PC-9 (cell line): ENCODE measurements at regions not wholly inside any gene's neighbourhood (a gene's known extent, or its start where the extent isn't known, plus 50 kb on each side); places are given as distances from the start of the nearest gene placed in this dataset.

ENCODE experiments used
- EZH2 ChIP-seq: fragments of 200-600 bp; sonication (generic); IDR thresholded peaks from 2 replicates; pipeline ENCODE4 v1.8.0; 2017; ENCODE audit warnings: antibody characterized with exemption, low read depth
- TF ChIP-seq, protein P1 (sequence below): fragments of 200-600 bp; sonication (generic); conservative IDR thresholded peaks from 2 replicates; pipeline ENCODE4 v1.6.1; 2017; ENCODE audit warnings: mixed run types, antibody characterized with exemption, mild to moderate bottlenecking, moderate library complexity

DNA sequence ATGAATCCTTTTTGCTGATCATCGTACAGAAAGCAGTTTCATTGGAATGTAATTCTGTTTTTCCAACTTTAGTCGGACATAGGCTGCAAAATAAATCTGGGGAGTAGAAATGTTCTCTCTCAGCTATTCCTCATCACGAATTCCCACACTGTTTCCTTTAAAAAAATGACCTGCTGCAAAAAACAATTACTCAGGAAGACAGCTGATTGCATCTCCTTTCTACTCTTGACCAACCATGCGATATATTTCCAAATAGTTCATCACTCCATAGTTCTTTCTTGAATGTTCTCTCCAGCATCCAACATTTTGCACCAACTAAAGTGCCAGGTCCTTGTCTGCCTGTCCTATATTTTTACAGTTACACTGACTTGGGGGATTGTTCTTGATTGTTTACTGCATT is 96.4 kb downstream of the S1PR1 start:
- TF ChIP-seq, protein P1, sequence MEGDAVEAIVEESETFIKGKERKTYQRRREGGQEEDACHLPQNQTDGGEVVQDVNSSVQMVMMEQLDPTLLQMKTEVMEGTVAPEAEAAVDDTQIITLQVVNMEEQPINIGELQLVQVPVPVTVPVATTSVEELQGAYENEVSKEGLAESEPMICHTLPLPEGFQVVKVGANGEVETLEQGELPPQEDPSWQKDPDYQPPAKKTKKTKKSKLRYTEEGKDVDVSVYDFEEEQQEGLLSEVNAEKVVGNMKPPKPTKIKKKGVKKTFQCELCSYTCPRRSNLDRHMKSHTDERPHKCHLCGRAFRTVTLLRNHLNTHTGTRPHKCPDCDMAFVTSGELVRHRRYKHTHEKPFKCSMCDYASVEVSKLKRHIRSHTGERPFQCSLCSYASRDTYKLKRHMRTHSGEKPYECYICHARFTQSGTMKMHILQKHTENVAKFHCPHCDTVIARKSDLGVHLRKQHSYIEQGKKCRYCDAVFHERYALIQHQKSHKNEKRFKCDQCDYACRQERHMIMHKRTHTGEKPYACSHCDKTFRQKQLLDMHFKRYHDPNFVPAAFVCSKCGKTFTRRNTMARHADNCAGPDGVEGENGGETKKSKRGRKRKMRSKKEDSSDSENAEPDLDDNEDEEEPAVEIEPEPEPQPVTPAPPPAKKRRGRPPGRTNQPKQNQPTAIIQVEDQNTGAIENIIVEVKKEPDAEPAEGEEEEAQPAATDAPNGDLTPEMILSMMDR: no peak
- TF ChIP-seq EZH2: no peak
